H1 (cell line): ENCODE measurements at regions not wholly inside any gene's neighbourhood (a gene's known extent, or its start where the extent isn't known, plus 50 kb on each side); places are given as distances from the start of the nearest gene placed in this dataset.

ENCODE experiments used
- ATF3 ChIP-seq: IDR thresholded peaks from 2 replicates; pipeline ENCODE4 v1.6.1; 2011; ENCODE audit warnings: low read depth, mild to moderate bottlenecking, low read length; ENCODE audit not compliant: insufficient read depth
- CHD7 ChIP-seq: fragments of 300-600 bp; sonication (generic); IDR thresholded peaks from 2 replicates; pipeline ENCODE4 v1.7.1; 2012; ENCODE audit warnings: low read length, moderate library complexity, mild to moderate bottlenecking, inconsistent platforms; ENCODE audit not compliant: insufficient replicate concordance
- JUN ChIP-seq: IDR thresholded peaks from 2 replicates; pipeline ENCODE4 v1.6.1; 2011; ENCODE audit warnings: low read depth, mild to moderate bottlenecking, improper control_type of control experiment, low read length
- SIN3A ChIP-seq, 2 experiments: IDR thresholded peaks in 1 of 2; conservative IDR thresholded peaks in 1 of 2; 2 replicates each; pipeline ENCODE4 v1.6.1; 2011 to 2012; ENCODE audit warnings: low read length in 2 of 2, improper control_type of control experiment in 1 of 2, low read depth in 1 of 2, mild to moderate bottlenecking in 1 of 2

- no peak for TF ChIP-seq CHD7
- TF ChIP-seq ATF3 = no peak
- no peak for TF ChIP-seq JUN
- no peak for TF ChIP-seq SIN3A (conservative IDR thresholded peaks at IDR 0.05 in 1 of 2, IDR thresholded peaks at IDR 0.05 in 1 of 2; ENCODE audit: low read depth in 1 of 2, low read length in 2 of 2)
- TF ChIP-seq, all 59 proteins: peak for 0
Measured at GRCh38 chr1:221456918-221457317, 285.0 kb downstream of the DUSP10 start (continued).
